GM23338 (cell line): ENCODE measurements at regions not wholly inside any gene's neighbourhood (a gene's known extent, or its start where the extent isn't known, plus 50 kb on each side); places are given as distances from the start of the nearest gene placed in this dataset.

Experiments
- ATAC-seq: fragments of 200-7000 bp; cut with Tn5 transposase; 3 replicates; pipeline ENCODE4 v1.9.1; 2020
- DNase-seq: peaks from one replicate; pipeline ENCODE4 v3.0.0-alpha.2; 2015; ENCODE audit warnings: low spot score
- H2AFZ ChIP-seq: fragments of 200-600 bp; sonication (generic); 2 replicates; pipeline ENCODE4 v1.8.0; 2016; ENCODE audit warnings: antibody characterized with exemption, mild to moderate bottlenecking, moderate library complexity
- H3F3A ChIP-seq: fragments of 200-600 bp; sonication (generic); replicated peaks from 2 replicates; pipeline ENCODE4 v1.8.0; 2017; ENCODE audit warnings: antibody characterized with exemption, mixed run types, low read depth
- H3K27ac ChIP-seq: fragments of 200-600 bp; sonication (generic); 2 replicates; pipeline ENCODE4 v1.6.1; 2016; ENCODE audit warnings: low read depth
- H3K27me3 ChIP-seq: fragments of 200-600 bp; sonication (generic); 2 replicates; pipeline ENCODE4 v1.8.0; 2016; ENCODE audit warnings: mild to moderate bottlenecking, mixed run types, moderate library complexity; ENCODE audit not compliant: insufficient read depth
- H3K36me3 ChIP-seq: fragments of 200-600 bp; sonication (generic); 2 replicates; pipeline ENCODE4 v1.8.0; 2016; ENCODE audit warnings: mild to moderate bottlenecking; ENCODE audit not compliant: insufficient read depth
- H3K4me1 ChIP-seq: fragments of 200-600 bp; sonication (generic); 2 replicates; pipeline ENCODE4 v1.8.0; 2016; ENCODE audit warnings: mild to moderate bottlenecking, moderate library complexity; ENCODE audit not compliant: insufficient read depth
- H3K4me2 ChIP-seq: fragments of 200-600 bp; sonication (generic); 2 replicates; pipeline ENCODE4 v1.7.1; 2017; ENCODE audit warnings: mixed run types
- H3K4me3 ChIP-seq: fragments of 200-600 bp; sonication (generic); 2 replicates; pipeline ENCODE4 v1.6.1; 2016; ENCODE audit warnings: mixed run types
- H3K79me2 ChIP-seq: fragments of 200-600 bp; sonication (generic); replicated peaks from 2 replicates; pipeline ENCODE4 v1.8.0; 2017; ENCODE audit warnings: mild to moderate bottlenecking; ENCODE audit not compliant: insufficient read depth
- H3K9me2 ChIP-seq: fragments of 200-600 bp; sonication (generic); 2 replicates; pipeline ENCODE4 v1.8.0; 2017; ENCODE audit not compliant: insufficient read depth
- H4K20me1 ChIP-seq: fragments of 200-600 bp; sonication (generic); replicated peaks from 2 replicates; pipeline ENCODE4 v1.8.0; 2017; ENCODE audit warnings: mild to moderate bottlenecking; ENCODE audit not compliant: insufficient read depth
- H3K27ac Mint-ChIP-seq: 2 replicates; pipeline ENCODE4 v1.8.0; 2020; ENCODE audit warnings: inconsistent platforms, mild to moderate bottlenecking, moderate library complexity, mixed read lengths
- H3K27me3 Mint-ChIP-seq: 3 replicates; pipeline ENCODE4 v1.8.0; 2022; ENCODE audit warnings: low read depth, mild to moderate bottlenecking, moderate library complexity, mixed read lengths, inconsistent platforms; ENCODE audit not compliant: insufficient read depth, poor library complexity
- H3K36me3 Mint-ChIP-seq: 3 replicates; pipeline ENCODE4 v1.8.0; 2021; ENCODE audit warnings: low read depth, mild to moderate bottlenecking, inconsistent platforms, moderate library complexity, mixed read lengths
- H3K4me1 Mint-ChIP-seq: 3 replicates; pipeline ENCODE4 v1.8.0; 2020; ENCODE audit warnings: mild to moderate bottlenecking, inconsistent platforms, mixed read lengths
- H3K4me3 Mint-ChIP-seq: 3 replicates; pipeline ENCODE4 v1.8.0; 2021; ENCODE audit warnings: moderate library complexity, mild to moderate bottlenecking, inconsistent platforms, mixed read lengths
- H3K9me3 Mint-ChIP-seq: 3 replicates; pipeline ENCODE4 v1.8.0; 2020; ENCODE audit warnings: moderate library complexity, mild to moderate bottlenecking, inconsistent platforms, mixed read lengths
- CREB1 ChIP-seq: fragments of 250-450 bp; sonication (Bioruptor Pico); IDR thresholded peaks from 2 replicates; pipeline ENCODE4 v1.5.0; 2020; ENCODE audit warnings: low read depth, mild to moderate bottlenecking, moderate library complexity
- CTCF ChIP-seq, 2 experiments: fragments of 200-600 bp in 1 of 2; sonication (generic) in 1 of 2; conservative IDR thresholded peaks; 2 replicates each; pipeline versions ENCODE4 v1.5.1 to v1.6.1; 2016 to 2017; ENCODE audit warnings: antibody characterized with exemption in 2 of 2, low read depth in 2 of 2, mild to moderate bottlenecking in 2 of 2, moderate library complexity in 1 of 2
- JUNB ChIP-seq: IDR thresholded peaks from one replicate; pipeline ENCODE4 v1.6.1; 2016; ENCODE audit warnings: antibody characterized with exemption; ENCODE audit not compliant: unreplicated experiment
- REST ChIP-seq: IDR thresholded peaks from one replicate; pipeline ENCODE4 v1.6.1; 2018; ENCODE audit warnings: antibody characterized with exemption; ENCODE audit not compliant: unreplicated experiment
- ZNF114 ChIP-seq: fragments of 250-450 bp; sonication (Bioruptor Pico); IDR thresholded peaks from 2 replicates; pipeline ENCODE4 v1.5.0; 2020; ENCODE audit warnings: mild to moderate bottlenecking, moderate library complexity
- ZNF462 ChIP-seq: fragments of 250-450 bp; sonication (Bioruptor Pico); IDR thresholded peaks from 2 replicates; pipeline ENCODE4 v1.5.0; 2020; ENCODE audit warnings: mild to moderate bottlenecking, moderate library complexity

- no peak overlapping the region for H3K4me2 ChIP-seq
- Mint-ChIP-seq H3K4me3 (no peak overlapping the region), H3K4me1 (no peaks in the 10 kb centered on the region), H3K27ac (no peak overlapping the region), H3K36me3 (no peaks in the 10 kb centered on the region), H3K27me3 (peaks cover 3% of the 10 kb centered on the region), H3K9me3 (no peaks in the 10 kb centered on the region; the same call in 2 of the 3 replicates)
- no peaks in the 10 kb centered on the region for H3K4me1 ChIP-seq
- no peak overlapping the region for H2AFZ ChIP-seq
- H3K36me3 ChIP-seq = no peaks in the 10 kb centered on the region
- ATAC-seq (no peak), DNase-seq (no peak)
- H3K27me3 ChIP-seq = no peaks in the 10 kb centered on the region
- no peak for TF ChIP-seq CREB1 (CRISPR knock-in tag)
- no peak for TF ChIP-seq ZNF114 (CRISPR knock-in tag)
- TF ChIP-seq JUNB = no peak
- no peak for TF ChIP-seq CTCF (conservative IDR thresholded peaks at IDR 0.05; ENCODE audit: low read depth in 2 of 2)
- TF ChIP-seq REST = no peak
- TF ChIP-seq ZNF462 (CRISPR knock-in tag) = no peak
- no peaks in the 10 kb centered on the region for H3F3A ChIP-seq
- no peaks in the 10 kb centered on the region for H4K20me1 ChIP-seq
- no peak overlapping the region for H3K4me3 ChIP-seq
- H3K79me2 ChIP-seq = no peaks in the 10 kb centered on the region
- H3K9me2 ChIP-seq = no peaks in the 10 kb centered on the region
- H3K27ac ChIP-seq = no peak overlapping the region
Measured at GRCh38 chr2:95721726-95722125, 129.9 kb downstream of the TRIM43 start.
